ENCODE measurements at regions not wholly inside any gene's neighbourhood (a gene's known extent, or its start where the extent isn't known, plus 50 kb on each side); places are given as distances from the start of the nearest gene placed in this dataset.

GRCh38 chr13:111636804-111637203 lies 316.4 kb downstream of the TEX29 start:
- TF ChIP-seq EZH2 (IDR thresholded peaks at IDR 0.05; ENCODE audit: borderline replicate concordance, low read depth, low read length, poor library complexity, severe bottlenecking) (no peak), CTCF (conservative IDR thresholded peaks at IDR 0.05; ENCODE audit: low read depth, low read length) (no peak)
- intact Hi-C loops (cut with micrococcal nuclease; ENCODE audit: unreplicated experiment) = no loop called here
- no peaks in the 10 kb centered on the region for H3K9me3 ChIP-seq (ENCODE audit: low read depth, low read length, poor library complexity, severe bottlenecking)
- no peaks in the 10 kb centered on the region for H3K36me3 ChIP-seq (ENCODE audit: insufficient read depth, low read length, poor library complexity, severe bottlenecking)
- H3K4me1 ChIP-seq (ENCODE audit: insufficient read depth, low read length, poor library complexity, severe bottlenecking) = no peaks in the 10 kb centered on the region
- no TSS peak for BruUV-seq (replicated peaks)
- H3K4me3 ChIP-seq (ENCODE audit: low read depth, low read length, poor library complexity, severe bottlenecking) = no peak overlapping the region
- H3K27ac ChIP-seq (ENCODE audit: low read depth, low read length, poor library complexity, severe bottlenecking) = no peak overlapping the region
- ChIA-PET POLR2A (ENCODE audit: low non-redundant PET) (no interaction called here), CTCF (no interaction called here)
- DNase-seq (ENCODE audit: low spot score) = no peak
- peaks cover 40% of the 10 kb centered on the region for H3K27me3 ChIP-seq (replicated peaks; ENCODE audit: insufficient read depth, low read depth, low read length, poor library complexity)

- no TSS peak for BruUV-seq (replicated peaks)
- H3K27ac ChIP-seq (ENCODE audit: low read depth, low read length, poor library complexity, severe bottlenecking) = no peak overlapping the region
- CTCF ChIA-PET = no interaction called here
Observed at GRCh38 chr13:111637365-111637764, 316.9 kb downstream of the TEX29 start.

GRCh38 chr13:111638233-111638632 lies 317.8 kb downstream of the TEX29 start:
- Histone ChIP-seq H3K27me3 (replicated peaks; ENCODE audit: insufficient read depth, low read depth, low read length, poor library complexity) (peaks cover 53% of the 10 kb centered on the region), H3K4me1 (ENCODE audit: insufficient read depth, low read length, poor library complexity, severe bottlenecking) (no peaks in the 10 kb centered on the region), H3K4me3 (ENCODE audit: low read depth, low read length, poor library complexity, severe bottlenecking) (no peak overlapping the region), H3K36me3 (ENCODE audit: insufficient read depth, low read length, poor library complexity, severe bottlenecking) (no peaks in the 10 kb centered on the region), H3K27ac (ENCODE audit: low read depth, low read length, poor library complexity, severe bottlenecking) (no peak overlapping the region), H3K9me3 (ENCODE audit: low read depth, low read length, poor library complexity, severe bottlenecking) (no peaks in the 10 kb centered on the region)
- ChIA-PET CTCF (no interaction called here), POLR2A (ENCODE audit: low non-redundant PET) (no interaction called here)
- intact Hi-C loops (cut with micrococcal nuclease; ENCODE audit: unreplicated experiment) = no loop called here
- TF ChIP-seq CTCF (conservative IDR thresholded peaks at IDR 0.05; ENCODE audit: low read depth, low read length) = no peak
- TF ChIP-seq EZH2 (IDR thresholded peaks at IDR 0.05; ENCODE audit: borderline replicate concordance, low read depth, low read length, poor library complexity, severe bottlenecking) = no peak
- no peak for DNase-seq (ENCODE audit: low spot score)
- no TSS peak for BruUV-seq (replicated peaks)

More at GRCh38 chr13:111637365-111637764, 316.9 kb downstream of the TEX29 start:
- Histone ChIP-seq H3K4me3 (ENCODE audit: low read depth, low read length, poor library complexity, severe bottlenecking) (no peak overlapping the region), H3K4me1 (ENCODE audit: insufficient read depth, low read length, poor library complexity, severe bottlenecking) (no peaks in the 10 kb centered on the region), H3K36me3 (ENCODE audit: insufficient read depth, low read length, poor library complexity, severe bottlenecking) (no peaks in the 10 kb centered on the region), H3K9me3 (ENCODE audit: low read depth, low read length, poor library complexity, severe bottlenecking) (no peaks in the 10 kb centered on the region), H3K27me3 (replicated peaks; ENCODE audit: insufficient read depth, low read depth, low read length, poor library complexity) (peaks cover 46% of the 10 kb centered on the region)
- intact Hi-C loops (cut with micrococcal nuclease; ENCODE audit: unreplicated experiment) = no loop called here
- TF ChIP-seq EZH2 (IDR thresholded peaks at IDR 0.05; ENCODE audit: borderline replicate concordance, low read depth, low read length, poor library complexity, severe bottlenecking) (no peak), CTCF (conservative IDR thresholded peaks at IDR 0.05; ENCODE audit: low read depth, low read length) (no peak)
- POLR2A ChIA-PET (ENCODE audit: low non-redundant PET) = no interaction called here
- no peak for DNase-seq (ENCODE audit: low spot score)
